ENCODE measurements at regions not wholly inside any gene's neighbourhood (a gene's known extent, or its start where the extent isn't known, plus 50 kb on each side); places are given as distances from the start of the nearest gene placed in this dataset.

DNA sequence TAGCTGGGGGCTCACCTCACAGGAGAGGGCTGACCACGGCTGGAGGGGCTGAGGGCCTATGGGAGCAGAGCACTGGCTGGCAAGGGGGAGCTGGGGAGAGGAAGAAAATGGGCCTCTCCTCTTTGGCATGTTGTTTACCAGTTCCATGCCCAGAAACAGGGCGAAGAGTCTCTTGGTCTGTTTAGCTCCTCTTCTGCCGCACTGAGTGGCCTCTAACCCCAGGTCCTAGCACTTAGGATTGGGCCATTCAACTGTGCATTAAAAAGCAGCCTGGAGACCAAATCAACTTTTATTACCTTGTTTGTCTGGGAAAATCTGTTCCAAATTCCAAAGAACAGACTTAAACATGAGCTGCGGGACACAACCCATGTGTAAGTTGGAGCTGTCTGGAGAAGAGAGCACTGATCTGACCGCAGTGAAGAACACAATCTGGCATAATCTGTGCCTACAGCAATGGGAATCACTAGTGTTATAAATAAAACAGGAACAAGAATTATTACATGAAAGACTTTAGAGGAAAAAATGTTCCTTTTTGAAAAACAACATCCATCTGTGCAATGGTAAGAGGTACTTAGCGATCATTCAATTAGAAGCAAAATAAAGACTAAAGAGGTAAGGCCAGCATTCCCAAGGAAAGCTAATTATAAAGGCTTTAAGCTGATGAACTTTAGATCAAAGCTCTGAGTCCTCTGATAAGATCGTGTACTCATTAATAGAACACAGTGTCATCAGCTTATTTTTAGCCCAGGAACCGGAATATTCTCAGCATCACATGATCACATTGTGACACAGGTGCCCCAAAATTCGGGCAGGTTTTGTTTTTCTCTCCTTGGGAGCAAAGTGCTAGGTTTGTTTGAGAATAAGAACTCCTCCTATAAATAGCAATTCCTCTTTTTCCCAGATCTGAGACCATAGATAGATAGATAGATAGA lies 243.2 kb downstream of the COL4A1 start:
- H3K27ac ChIP-seq (ENCODE audit: low read length): no peak overlapping the region
- TF ChIP-seq POLR2AphosphoS5 (IDR thresholded peaks at IDR 0.05; ENCODE audit: low read depth, low read length): no peak
- no peak for TF ChIP-seq TCF7L2 (IDR thresholded peaks at IDR 0.05; ENCODE audit: low read depth, low read length)
- no peak for TF ChIP-seq CTCF (IDR thresholded peaks at IDR 0.05)
- TF ChIP-seq REST (IDR thresholded peaks at IDR 0.05; ENCODE audit: insufficient read depth in 1 of 2, low read depth in 2 of 2, low read length in 1 of 2): no peak
- TF ChIP-seq SIN3A (IDR thresholded peaks at IDR 0.05; ENCODE audit: borderline replicate concordance, insufficient read depth, low read depth, low read length): no peak
- CTCF ChIA-PET: no interaction called here
- H3K4me1 ChIP-seq (ENCODE audit: control insufficient read depth, insufficient read depth, low read length): no peaks in the 10 kb centered on the region
- no peaks in the 10 kb centered on the region for H3K36me3 ChIP-seq (ENCODE audit: control insufficient read depth, insufficient read depth, low read length)
- no TSS peak for BruUV-seq (replicated peaks)
- ATAC-seq (no peak), DNase-seq (ENCODE audit: low read depth, low spot score) (no peak)
- in situ Hi-C loops (cut with HindIII; ENCODE audit: low pct_unique_long_range_greater_than_20kb, low sequenced_read_pairs) (no loop called here), intact Hi-C loops (cut with micrococcal nuclease; ENCODE audit: unreplicated experiment) (no loop called here)
- POLR2A ChIA-PET: no interaction called here
- no peaks in the 10 kb centered on the region for H3K27me3 ChIP-seq (ENCODE audit: control insufficient read depth, insufficient read depth, low read length)
- no peaks in the 10 kb centered on the region for H3K9me3 ChIP-seq (ENCODE audit: control insufficient read depth, insufficient read depth, low read depth, low read length)
- no peak overlapping the region for H3K4me3 ChIP-seq (ENCODE audit: low read depth in 2 of 2, low read length in 2 of 2)

GRCh38 chr13:110062777-110063442 lies 244.0 kb downstream of the COL4A1 start:
- DNase-seq (ENCODE audit: low read depth, low spot score) (no peak), ATAC-seq (no peak)
- no TSS peak for BruUV-seq (replicated peaks)
- ChIA-PET CTCF (no interaction called here), POLR2A (no interaction called here)
- intact Hi-C loops (cut with micrococcal nuclease; ENCODE audit: unreplicated experiment) (no loop called here), in situ Hi-C loops (cut with HindIII; ENCODE audit: low pct_unique_long_range_greater_than_20kb, low sequenced_read_pairs) (no loop called here)
- TF ChIP-seq CTCF (IDR thresholded peaks at IDR 0.05): no peak
- TF ChIP-seq SIN3A (IDR thresholded peaks at IDR 0.05; ENCODE audit: borderline replicate concordance, insufficient read depth, low read depth, low read length): no peak
- TF ChIP-seq REST (IDR thresholded peaks at IDR 0.05; ENCODE audit: insufficient read depth in 1 of 2, low read depth in 2 of 2, low read length in 1 of 2): no peak
- TF ChIP-seq TCF7L2 (IDR thresholded peaks at IDR 0.05; ENCODE audit: low read depth, low read length): no peak
- TF ChIP-seq POLR2AphosphoS5 (IDR thresholded peaks at IDR 0.05; ENCODE audit: low read depth, low read length): no peak
- Histone ChIP-seq H3K4me3 (ENCODE audit: low read depth in 2 of 2, low read length in 2 of 2) (no peak overlapping the region), H3K4me1 (ENCODE audit: control insufficient read depth, insufficient read depth, low read length) (no peaks in the 10 kb centered on the region), H3K36me3 (ENCODE audit: control insufficient read depth, insufficient read depth, low read length) (no peaks in the 10 kb centered on the region), H3K9me3 (ENCODE audit: control insufficient read depth, insufficient read depth, low read depth, low read length) (no peaks in the 10 kb centered on the region), H3K27ac (ENCODE audit: low read length) (no peak overlapping the region), H3K27me3 (ENCODE audit: control insufficient read depth, insufficient read depth, low read length) (no peaks in the 10 kb centered on the region)
